Hypothalamus (tissue), 51 donors: ENCODE measurements at regions not wholly inside any gene's neighbourhood (a gene's known extent, or its start where the extent isn't known, plus 50 kb on each side); places are given as distances from the start of the nearest gene placed in this dataset.
"Not testable (repeated sequence)": the region's sequence is repeated elsewhere in the genome, so short reads cannot be mapped to it uniquely, and the experiment has no call there.

Source experiments
- DNase-seq, 51 donors: peaks; one replicate each; lab custom pipeline; 2025; lab: John Stamatoyannopoulos, UW

DNA sequence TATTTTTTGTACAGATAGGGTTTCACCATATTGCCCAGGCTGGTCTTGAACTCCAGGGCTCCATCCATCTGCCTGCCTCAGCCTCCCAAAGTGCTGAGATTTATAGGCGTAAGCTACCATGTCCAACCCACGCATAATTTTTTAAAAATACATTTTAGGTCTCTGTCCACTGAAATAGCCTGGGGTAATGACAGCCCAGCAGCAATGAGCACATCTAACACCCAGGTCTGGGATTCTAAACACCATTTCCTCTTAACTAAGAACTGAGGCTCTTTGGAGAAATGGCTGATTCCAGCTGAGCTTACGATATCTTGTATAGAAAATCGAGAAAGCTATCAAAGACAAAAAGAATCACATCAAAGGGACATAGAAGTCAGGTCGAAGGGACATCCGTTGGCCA lies 245.3 kb downstream of the PARN start:
- no peak for DNase-seq

GRCh38 chr16:14383844-14384243 lies 246.2 kb downstream of the PARN start:
- not testable (repeated sequence) for DNase-seq

DNA sequence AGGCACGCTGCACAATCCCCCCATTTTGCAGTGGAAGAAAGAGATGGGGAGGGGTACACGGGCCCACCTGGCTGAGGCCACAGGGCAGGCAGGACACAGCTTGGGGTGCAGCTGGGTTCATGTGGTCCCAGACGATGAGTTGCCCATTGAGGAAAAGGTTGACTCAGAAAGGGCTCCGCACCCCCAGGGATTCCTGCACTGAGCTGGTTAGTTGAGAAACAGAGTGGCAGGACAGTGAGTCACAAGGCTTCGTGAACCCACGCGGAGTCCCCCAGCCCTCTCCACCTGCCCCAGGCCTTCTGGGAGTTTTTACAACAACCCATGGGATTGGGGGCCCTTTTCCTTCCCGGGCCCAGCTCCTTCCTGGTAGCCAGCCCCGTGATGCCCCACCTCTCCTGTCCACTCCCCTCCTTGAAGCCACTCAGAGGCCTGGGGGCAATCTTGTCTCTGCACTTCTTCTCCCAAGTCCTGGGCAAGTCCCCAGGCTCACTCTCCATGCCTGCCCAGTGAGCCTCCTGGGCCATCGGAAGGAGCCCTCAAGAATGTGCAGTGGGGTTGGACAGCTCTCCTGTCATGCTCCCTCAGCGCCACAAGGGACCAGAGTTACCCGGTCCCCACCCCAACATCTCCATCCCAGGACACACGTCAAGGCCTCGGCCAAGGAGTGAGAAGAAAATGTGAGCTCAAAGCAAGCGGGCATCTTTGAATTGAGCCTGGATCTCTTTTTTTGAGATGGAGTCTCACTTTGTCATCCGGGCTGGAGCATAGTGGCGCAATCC lies 251.2 kb downstream of the PARN start:
- no peak for DNase-seq

- no peak for DNase-seq
Measured at GRCh38 chr16:14378131-14378551, 251.9 kb downstream of the PARN start.

DNA sequence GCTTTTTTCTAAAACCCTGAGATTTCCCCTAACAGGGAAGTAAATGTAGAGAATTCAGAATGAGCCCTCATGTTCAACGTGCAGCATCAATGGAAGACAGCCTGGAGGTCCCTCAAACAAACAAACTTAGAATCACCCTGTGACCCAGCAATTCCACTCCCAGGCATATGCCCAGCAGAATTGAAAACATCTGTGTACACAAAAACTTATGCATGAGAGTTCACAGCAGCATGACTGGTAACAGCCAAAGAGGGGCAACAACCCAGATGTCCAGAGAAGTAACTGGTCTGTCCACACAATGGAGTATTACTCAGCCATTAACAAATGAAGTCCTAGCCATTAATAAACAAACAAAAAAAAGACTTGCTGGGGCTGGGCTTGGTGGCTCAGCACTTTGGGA lies 252.7 kb downstream of the PARN start:
- no peak for DNase-seq

DNA sequence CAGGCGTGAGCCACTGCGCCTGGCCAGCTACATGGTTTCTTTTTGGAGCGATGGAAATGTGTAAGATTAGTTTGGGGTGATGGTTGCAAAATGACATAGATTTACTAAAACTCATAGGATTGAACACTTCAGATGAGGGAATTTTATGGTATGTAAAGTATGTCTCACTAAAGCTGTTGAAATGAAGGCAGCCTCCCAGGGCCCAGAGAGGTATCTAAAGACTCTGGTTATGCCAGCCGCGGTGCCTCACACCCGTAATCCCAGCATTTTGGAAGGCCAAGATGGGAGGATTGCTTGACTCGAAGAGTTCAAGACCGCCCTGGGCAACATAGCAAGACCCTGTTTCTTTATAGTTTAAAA lies 254.9 kb downstream of the PARN start:
- no peak for DNase-seq

DNA sequence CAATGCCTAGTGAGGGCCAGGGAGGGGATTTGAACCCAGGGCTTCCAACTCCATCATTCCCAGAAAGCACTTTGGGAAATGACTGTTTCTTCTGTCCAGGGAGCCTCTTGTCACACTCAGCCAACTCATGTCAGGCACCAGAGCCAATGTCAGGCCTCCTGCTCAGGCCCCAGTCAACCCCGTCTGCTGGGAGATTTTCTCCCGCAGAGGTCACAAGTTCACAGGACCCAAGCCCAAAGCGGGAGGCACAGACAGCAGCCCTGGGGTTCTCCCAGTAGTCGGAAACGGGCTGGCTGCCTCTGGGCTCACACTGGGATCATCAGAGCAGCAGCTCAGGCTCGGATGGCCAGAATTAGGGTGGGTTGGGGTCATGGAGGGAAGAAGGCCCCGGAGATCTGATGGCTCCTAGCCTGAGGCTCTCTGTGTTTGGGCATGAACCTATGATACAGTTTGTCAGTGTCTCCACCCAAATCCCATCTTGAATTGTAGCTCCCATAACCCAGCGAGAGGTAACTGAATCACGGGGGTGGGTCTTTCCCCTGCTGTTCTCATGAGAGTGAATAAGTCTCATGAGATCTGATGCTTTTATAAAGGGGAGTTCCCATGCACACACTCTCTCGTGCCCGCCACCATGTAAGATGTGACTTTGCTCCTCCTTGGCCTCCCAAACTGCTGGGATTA lies 255.5 kb downstream of the PARN start:
- no peak for DNase-seq

DNA sequence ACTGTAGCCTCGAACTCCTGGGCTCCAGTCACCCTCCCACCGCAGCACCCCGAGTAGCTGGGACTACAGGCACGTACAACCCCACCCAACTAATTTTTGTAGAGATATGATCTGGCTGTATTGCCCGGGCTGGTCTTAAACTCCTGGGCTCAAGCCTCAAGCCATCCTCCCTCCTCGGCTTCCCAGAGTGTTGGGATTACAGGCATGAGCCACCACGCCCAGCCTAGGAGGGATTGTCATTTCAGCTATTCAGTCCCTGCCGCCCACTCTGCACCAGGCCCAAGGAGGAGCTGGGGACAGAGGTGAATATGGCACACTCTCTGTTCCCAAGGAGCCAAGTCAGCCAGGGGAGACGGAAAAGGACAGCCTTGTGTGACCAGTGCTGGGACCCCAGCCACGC lies 256.2 kb downstream of the PARN start:
- DNase-seq, result no peak

- no peak for DNase-seq
Measured at GRCh38 chr16:14373406-14373805, 256.7 kb downstream of the PARN start.

DNA sequence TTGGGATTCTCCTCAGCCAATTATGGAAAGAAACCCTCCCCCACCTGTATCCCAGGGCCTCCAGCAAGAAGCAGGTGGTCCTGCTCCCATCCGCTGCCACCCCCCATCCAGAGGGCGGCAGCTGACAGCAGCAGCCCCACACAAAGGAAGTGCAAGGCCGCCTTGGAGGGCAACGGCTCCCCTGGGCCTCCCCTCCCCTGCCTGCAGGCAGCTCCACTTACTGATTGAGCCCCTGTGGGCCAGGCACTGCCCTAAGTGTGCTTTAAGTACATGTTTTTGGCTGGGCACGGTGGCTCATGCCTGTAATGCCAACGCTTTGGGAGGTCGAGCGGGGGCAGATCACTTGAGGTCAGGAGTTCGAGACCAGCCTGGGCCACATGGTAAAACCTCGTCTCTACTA lies 257.6 kb downstream of the PARN start:
- DNase-seq, result no peak

- DNase-seq, result no peak
Measured at GRCh38 chr16:14371778-14372431, 258.2 kb downstream of the PARN start.

GRCh38 chr16:14370736-14371234 lies 259.3 kb downstream of the PARN start:
- DNase-seq, result no peak

DNA sequence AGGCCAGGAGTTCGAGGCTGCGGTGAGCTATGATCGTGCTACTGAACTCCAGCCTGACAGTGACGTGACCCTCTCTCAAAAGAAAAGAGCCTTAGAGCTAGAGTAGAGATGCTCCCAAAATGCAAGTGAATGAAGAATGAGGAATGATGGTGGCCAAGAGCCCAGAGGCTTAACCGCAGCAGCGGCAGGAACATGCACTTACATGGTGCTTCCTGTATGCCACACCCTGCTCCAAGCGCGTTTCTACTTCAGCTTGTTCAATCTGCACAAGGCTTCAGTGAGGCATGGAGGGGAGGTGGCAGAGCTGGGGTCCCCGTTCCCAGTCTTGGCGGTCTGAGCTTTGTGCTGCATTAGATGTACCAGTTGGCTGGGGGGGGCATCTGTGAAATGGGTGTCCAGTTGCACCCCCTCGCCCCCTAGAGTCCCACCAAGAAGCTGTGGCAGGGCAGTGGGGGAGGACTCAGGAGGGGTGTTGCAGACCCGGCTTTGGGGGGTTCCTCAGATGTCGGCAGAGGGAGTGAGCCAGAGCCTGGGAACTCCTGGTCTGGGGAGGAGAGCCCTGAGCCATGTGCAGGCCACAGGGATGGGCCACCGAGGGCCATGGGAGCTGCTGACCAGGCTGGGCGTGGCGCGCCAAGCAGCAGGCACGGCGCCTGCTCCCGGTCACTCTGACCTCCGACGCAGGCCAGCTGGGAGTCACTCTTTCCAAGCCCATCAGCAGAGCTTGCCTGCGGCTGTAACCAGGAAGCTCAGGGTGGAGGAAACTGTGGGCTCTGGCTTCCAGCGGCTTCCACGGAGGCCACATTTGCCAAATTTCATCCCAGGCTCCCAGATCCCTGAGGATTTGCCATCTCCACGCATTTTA lies 260.1 kb downstream of the PARN start:
- DNase-seq, result no peak

- no peak for DNase-seq
Measured at GRCh38 chr16:14368399-14368798, 261.7 kb downstream of the PARN start.

DNA sequence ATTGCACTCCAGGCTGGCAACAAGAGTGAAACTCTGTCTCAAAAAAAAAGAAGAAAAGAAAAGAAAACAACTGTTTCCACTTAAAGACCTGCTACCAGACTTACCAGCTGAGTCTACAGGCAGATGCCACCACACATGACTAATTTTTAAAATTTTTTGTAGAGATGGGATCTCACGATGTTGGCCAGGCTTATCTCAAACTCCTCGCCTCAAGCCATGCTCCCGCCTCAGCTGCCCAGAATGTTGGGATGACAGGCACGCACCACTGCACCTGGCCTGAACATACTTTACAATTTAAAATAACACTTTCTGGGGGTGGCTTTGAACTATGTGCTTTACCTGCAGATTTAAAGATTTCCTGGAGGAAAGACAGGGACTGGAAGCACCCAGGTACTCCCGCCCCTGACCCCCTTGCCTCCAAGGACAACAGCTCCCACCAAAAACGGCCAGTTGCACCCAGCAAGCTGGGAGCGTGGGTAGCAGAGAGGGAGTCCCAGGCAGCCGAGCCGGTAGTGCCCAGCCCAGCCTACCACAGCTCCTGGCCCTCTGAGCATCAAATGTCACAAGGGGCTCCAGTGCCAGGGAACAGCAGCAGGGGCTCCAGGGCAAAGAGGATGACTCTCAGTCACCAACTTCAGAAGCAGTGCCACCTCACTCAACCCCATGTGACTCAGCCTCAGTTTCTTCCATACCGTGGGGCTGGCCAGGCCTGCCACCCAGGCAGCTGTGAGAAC lies 262.9 kb downstream of the PARN start:
- no peak for DNase-seq

- no peak for DNase-seq
Measured at GRCh38 chr16:14366447-14366846, 263.6 kb downstream of the PARN start.

GRCh38 chr16:14365200-14365851 lies 264.7 kb downstream of the PARN start:
- DNase-seq, result no peak

DNA sequence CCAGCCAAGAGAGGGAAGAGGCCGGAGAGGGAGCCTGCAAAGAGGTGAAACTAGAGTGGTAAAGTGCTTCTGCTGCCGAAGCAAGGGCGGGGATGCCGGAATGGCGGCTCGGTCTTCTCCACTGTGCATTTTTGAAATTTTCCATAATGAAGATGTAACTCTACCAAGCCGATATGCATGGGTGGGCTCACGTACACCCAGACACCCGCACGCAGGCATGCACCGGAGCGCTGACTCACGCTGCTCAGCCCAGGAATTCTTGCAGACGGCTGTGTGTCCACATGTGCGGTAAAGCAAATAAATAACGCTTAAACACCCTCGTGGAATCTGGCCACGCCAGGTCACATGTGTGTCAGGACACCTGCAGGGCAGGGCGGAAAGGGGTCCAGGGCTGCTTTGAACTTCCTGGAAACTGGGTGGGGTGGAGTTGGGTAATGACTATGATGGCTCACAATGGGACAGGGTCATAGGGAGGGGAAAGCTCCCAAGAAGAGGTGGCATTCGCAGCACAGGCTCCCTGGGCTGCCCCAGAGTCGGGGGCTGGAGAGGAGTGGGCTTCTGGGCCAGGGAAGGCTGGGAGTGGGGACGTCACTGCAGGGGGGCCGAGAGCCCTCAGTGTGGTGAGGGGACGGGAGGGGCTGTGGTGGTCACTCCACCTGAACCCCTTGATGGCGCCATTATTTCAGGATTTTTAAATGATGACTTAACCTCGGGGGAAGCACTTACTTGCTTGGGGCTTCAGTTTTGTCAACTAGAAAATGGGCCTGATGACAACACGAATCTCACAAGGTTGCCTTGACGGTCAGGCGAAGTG lies 265.5 kb downstream of the PARN start:
- peak in 1 of 51 donors; percentile 3 for DNase-seq

DNA sequence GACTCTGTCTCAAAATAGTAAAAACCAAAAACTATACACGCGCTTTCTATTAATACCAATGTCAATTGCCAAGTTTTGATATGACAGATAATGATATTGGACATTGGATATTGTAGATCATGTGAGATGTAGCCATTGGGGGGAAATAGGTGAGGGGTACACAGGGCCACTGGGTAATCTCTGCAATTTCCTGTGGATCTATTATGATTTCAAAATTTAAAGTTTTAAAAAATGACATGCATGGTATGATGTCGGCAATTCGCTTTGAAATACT lies 266.0 kb downstream of the PARN start:
- DNase-seq, result no peak
